ENCODE measurements at regions not wholly inside any gene's neighbourhood (a gene's known extent, or its start where the extent isn't known, plus 50 kb on each side); places are given as distances from the start of the nearest gene placed in this dataset.

GRCh38 chr10:78413076-78414055 is 379.7 kb downstream of the RPS24 start:
- TF ChIP-seq POLR2AphosphoS5 (IDR thresholded peaks at IDR 0.05; ENCODE audit: low read depth, low read length): no peak
- TF ChIP-seq SIN3A (IDR thresholded peaks at IDR 0.05; ENCODE audit: borderline replicate concordance, insufficient read depth, low read length): no peak
- TF ChIP-seq, protein P1, sequence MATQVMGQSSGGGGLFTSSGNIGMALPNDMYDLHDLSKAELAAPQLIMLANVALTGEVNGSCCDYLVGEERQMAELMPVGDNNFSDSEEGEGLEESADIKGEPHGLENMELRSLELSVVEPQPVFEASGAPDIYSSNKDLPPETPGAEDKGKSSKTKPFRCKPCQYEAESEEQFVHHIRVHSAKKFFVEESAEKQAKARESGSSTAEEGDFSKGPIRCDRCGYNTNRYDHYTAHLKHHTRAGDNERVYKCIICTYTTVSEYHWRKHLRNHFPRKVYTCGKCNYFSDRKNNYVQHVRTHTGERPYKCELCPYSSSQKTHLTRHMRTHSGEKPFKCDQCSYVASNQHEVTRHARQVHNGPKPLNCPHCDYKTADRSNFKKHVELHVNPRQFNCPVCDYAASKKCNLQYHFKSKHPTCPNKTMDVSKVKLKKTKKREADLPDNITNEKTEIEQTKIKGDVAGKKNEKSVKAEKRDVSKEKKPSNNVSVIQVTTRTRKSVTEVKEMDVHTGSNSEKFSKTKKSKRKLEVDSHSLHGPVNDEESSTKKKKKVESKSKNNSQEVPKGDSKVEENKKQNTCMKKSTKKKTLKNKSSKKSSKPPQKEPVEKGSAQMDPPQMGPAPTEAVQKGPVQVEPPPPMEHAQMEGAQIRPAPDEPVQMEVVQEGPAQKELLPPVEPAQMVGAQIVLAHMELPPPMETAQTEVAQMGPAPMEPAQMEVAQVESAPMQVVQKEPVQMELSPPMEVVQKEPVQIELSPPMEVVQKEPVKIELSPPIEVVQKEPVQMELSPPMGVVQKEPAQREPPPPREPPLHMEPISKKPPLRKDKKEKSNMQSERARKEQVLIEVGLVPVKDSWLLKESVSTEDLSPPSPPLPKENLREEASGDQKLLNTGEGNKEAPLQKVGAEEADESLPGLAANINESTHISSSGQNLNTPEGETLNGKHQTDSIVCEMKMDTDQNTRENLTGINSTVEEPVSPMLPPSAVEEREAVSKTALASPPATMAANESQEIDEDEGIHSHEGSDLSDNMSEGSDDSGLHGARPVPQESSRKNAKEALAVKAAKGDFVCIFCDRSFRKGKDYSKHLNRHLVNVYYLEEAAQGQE (IDR thresholded peaks at IDR 0.05; ENCODE audit: insufficient read depth in 1 of 2, low read depth in 2 of 2, low read length in 2 of 2): no peak
